Parathyroid adenoma (tissue), 2 donors: ENCODE measurements at regions not wholly inside any gene's neighbourhood (a gene's known extent, or its start where the extent isn't known, plus 50 kb on each side); places are given as distances from the start of the nearest gene placed in this dataset.

Experiments used
- H2AFZ ChIP-seq: fragments of 300-600 bp; sonication (generic); one replicate; pipeline ENCODE4 v1.7.0; 2017; ENCODE audit warnings: antibody characterized with exemption, mild to moderate bottlenecking
- H3K27ac ChIP-seq: fragments of 300-600 bp; sonication (generic); one replicate; pipeline ENCODE4 v1.7.0; 2017
- H3K27me3 ChIP-seq: fragments of 300-600 bp; sonication (generic); one replicate; pipeline ENCODE4 v1.7.0; 2017; ENCODE audit warnings: low read length; ENCODE audit not compliant: control insufficient read depth, insufficient read depth
- H3K36me3 ChIP-seq: fragments of 300-600 bp; sonication (generic); one replicate; pipeline ENCODE4 v1.7.0; 2017; ENCODE audit warnings: low read length; ENCODE audit not compliant: control insufficient read depth, insufficient read depth
- H3K4me1 ChIP-seq: fragments of 300-600 bp; sonication (generic); one replicate; pipeline ENCODE4 v1.7.0; 2017; ENCODE audit warnings: control low read depth
- H3K4me2 ChIP-seq: fragments of 300-600 bp; sonication (generic); one replicate; pipeline ENCODE4 v1.7.0; 2017; ENCODE audit warnings: low read length
- H3K4me3 ChIP-seq: fragments of 300-600 bp; sonication (generic); one replicate; pipeline ENCODE4 v1.7.0; 2017; ENCODE audit warnings: low read depth, low read length
- H3K79me2 ChIP-seq: fragments of 300-600 bp; sonication (generic); one replicate; pipeline ENCODE4 v1.7.0; 2017; ENCODE audit warnings: control low read depth
- H3K9ac ChIP-seq: fragments of 300-600 bp; sonication (generic); one replicate; pipeline ENCODE4 v1.7.0; 2017; ENCODE audit warnings: mild to moderate bottlenecking
- H3K9me3 ChIP-seq: fragments of 300-600 bp; sonication (generic); one replicate; pipeline ENCODE4 v1.7.0; 2017; ENCODE audit warnings: low read length; ENCODE audit not compliant: control insufficient read depth
- TF ChIP-seq, protein P1 (sequence below): fragments of 300-600 bp; sonication (generic); IDR thresholded peaks from one replicate; pipeline ENCODE4 v1.7.0; 2017; ENCODE audit warnings: antibody characterized with exemption, mild to moderate bottlenecking
- donor health status: primary hyperparathyroidism.

GRCh38 chr6:98280492-98280891 is 553.9 kb upstream of the POU3F2 start:
- Histone ChIP-seq H3K27ac (no peak overlapping the region), H3K4me2 (no peak overlapping the region), H3K27me3 (no peaks in the 10 kb centered on the region), H3K79me2 (no peaks in the 10 kb centered on the region), H3K9ac (no peak overlapping the region), H3K36me3 (no peaks in the 10 kb centered on the region), H3K4me3 (no peak overlapping the region), H3K9me3 (no peaks in the 10 kb centered on the region), H3K4me1 (no peaks in the 10 kb centered on the region), H2AFZ (no peak overlapping the region)
- TF ChIP-seq, protein P1, sequence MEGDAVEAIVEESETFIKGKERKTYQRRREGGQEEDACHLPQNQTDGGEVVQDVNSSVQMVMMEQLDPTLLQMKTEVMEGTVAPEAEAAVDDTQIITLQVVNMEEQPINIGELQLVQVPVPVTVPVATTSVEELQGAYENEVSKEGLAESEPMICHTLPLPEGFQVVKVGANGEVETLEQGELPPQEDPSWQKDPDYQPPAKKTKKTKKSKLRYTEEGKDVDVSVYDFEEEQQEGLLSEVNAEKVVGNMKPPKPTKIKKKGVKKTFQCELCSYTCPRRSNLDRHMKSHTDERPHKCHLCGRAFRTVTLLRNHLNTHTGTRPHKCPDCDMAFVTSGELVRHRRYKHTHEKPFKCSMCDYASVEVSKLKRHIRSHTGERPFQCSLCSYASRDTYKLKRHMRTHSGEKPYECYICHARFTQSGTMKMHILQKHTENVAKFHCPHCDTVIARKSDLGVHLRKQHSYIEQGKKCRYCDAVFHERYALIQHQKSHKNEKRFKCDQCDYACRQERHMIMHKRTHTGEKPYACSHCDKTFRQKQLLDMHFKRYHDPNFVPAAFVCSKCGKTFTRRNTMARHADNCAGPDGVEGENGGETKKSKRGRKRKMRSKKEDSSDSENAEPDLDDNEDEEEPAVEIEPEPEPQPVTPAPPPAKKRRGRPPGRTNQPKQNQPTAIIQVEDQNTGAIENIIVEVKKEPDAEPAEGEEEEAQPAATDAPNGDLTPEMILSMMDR = no peak

GRCh38 chr6:98286620-98287019 is 547.8 kb upstream of the POU3F2 start:
- no peaks in the 10 kb centered on the region for H3K27me3 ChIP-seq
- TF ChIP-seq, protein P1 = no peak
- no peaks in the 10 kb centered on the region for H3K9me3 ChIP-seq
- no peaks in the 10 kb centered on the region for H3K79me2 ChIP-seq
- no peak overlapping the region for H3K9ac ChIP-seq
- no peak overlapping the region for H2AFZ ChIP-seq
- no peaks in the 10 kb centered on the region for H3K4me1 ChIP-seq
- H3K4me2 ChIP-seq = no peak overlapping the region
- no peaks in the 10 kb centered on the region for H3K36me3 ChIP-seq
- no peak overlapping the region for H3K27ac ChIP-seq
- no peak overlapping the region for H3K4me3 ChIP-seq

DNA sequence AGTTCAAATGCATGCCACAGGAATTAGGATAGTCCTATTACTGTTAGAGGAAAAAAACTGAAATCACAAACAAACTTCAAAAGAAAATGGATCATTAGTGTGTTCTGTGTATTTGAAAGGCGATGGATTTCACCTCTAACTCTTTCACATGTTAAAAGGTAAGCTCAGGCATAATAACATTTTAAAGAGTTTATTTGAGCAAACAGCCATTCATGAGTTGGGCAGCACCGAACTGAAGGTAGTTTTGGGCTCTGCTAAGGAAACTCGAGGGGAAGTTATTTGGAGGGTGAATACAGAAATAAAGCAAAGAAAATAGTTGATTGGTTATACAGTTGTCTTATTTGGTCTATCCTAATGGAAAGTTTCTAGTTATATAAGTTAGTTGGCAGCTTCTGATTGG is 546.5 kb upstream of the POU3F2 start:
- Histone ChIP-seq H3K9ac (no peak overlapping the region), H3K27me3 (no peaks in the 10 kb centered on the region), H2AFZ (no peak overlapping the region), H3K4me2 (no peak overlapping the region), H3K4me3 (no peak overlapping the region), H3K79me2 (no peaks in the 10 kb centered on the region), H3K9me3 (no peaks in the 10 kb centered on the region), H3K36me3 (no peaks in the 10 kb centered on the region), H3K27ac (no peak overlapping the region), H3K4me1 (no peaks in the 10 kb centered on the region)
- TF ChIP-seq, protein P1 = no peak

DNA sequence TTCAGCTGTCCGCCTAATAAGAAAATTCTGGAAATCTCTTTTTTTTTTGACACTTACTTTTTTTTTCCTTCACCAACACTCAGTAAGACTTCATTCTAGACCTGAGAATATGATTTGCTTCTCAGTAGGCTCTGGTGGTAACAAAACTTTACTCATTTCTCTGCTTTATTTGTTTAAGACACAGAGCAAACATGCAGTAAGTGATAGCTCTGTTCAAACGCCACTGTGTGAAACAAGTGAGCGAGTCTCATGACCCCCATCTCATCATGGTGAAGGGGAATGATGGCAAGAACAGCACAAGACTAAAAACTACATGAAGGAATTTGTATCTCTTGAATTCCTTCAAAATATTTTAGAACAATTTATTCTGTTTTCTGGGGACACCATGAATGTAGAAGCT is 541.6 kb upstream of the POU3F2 start:
- Histone ChIP-seq H3K9me3 (no peaks in the 10 kb centered on the region), H3K36me3 (no peaks in the 10 kb centered on the region), H3K4me1 (no peaks in the 10 kb centered on the region), H2AFZ (no peak overlapping the region), H3K27me3 (no peaks in the 10 kb centered on the region), H3K27ac (no peak overlapping the region), H3K79me2 (no peaks in the 10 kb centered on the region), H3K4me2 (no peak overlapping the region), H3K4me3 (no peak overlapping the region), H3K9ac (no peak overlapping the region)
- TF ChIP-seq, protein P1 = no peak

DNA sequence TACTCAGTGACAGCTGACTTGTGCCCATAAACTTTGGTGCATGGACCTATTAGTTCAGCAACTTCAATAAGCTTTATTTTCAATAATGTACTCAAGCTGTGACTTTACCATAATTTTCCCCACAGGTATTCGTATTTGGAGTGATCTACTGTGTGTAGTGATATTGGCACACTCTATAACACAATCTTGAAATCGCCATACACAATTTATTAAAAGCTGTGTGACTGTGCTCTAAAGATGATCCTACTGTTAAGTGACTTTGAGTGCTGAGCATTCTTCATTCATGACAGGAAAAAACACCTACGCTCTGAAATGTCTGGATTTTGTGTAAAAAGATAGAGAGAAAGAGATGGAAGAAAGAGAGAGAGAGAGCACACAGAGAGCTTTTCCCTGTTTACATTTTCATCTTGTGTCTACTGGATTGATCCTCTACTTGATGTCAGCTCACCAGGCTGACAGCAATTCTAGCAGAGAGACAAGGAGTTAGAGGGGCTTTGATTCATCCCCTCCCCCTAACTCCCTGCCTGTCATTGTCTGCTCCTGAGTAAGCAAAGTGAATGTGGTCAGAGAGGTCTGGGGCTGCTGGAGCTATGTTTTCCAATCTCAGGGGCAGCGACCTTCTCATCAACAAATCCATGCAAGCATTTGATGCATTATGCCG is 538.7 kb upstream of the POU3F2 start:
- Histone ChIP-seq H3K4me2 (no peak overlapping the region), H2AFZ (no peak overlapping the region), H3K27ac (no peak overlapping the region), H3K4me3 (no peak overlapping the region), H3K36me3 (no peaks in the 10 kb centered on the region), H3K4me1 (no peaks in the 10 kb centered on the region), H3K9ac (no peak overlapping the region), H3K79me2 (no peaks in the 10 kb centered on the region), H3K9me3 (no peaks in the 10 kb centered on the region), H3K27me3 (no peaks in the 10 kb centered on the region)
- TF ChIP-seq, protein P1 = no peak
